ENCODE measurements at regions not wholly inside any gene's neighbourhood (a gene's known extent, or its start where the extent isn't known, plus 50 kb on each side); places are given as distances from the start of the nearest gene placed in this dataset.

DNA sequence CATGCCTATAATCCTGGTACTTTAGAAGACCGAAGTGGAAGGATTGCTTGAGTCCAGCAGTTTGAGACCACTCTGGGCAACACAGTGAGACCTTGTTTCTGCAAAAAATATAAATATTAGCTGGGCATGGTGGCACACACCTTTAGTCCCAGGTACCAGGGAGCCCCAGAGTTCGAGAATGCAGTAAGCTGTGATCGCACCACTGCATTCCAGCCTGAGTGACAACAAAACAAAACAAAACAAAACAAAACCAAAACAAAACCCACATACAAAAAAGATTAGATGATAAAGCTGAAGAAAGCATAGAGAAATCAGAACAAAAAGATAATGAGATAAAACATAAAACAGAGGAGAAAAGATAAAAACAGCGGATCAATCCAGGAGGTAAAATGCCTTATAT is 62.1 kb downstream of the TCF20 start:
- DNase-seq = no peak
- H3K9me2 ChIP-seq (replicated peaks; ENCODE audit: insufficient read depth, low read length) = no peaks in the 10 kb centered on the region
- H3K27me3 ChIP-seq (replicated peaks; ENCODE audit: insufficient read depth, low read length) = no peaks in the 10 kb centered on the region
- 0 out of 2 replicates have a peak, but pooled peaks cover 5% of the 10 kb centered on the region for H4K20me1 ChIP-seq (ENCODE audit: insufficient read depth, low read length)
- TF ChIP-seq EZH2phosphoT487 (IDR thresholded peaks at IDR 0.05; ENCODE audit: low read length) = no peak
- TF ChIP-seq, protein P1, sequence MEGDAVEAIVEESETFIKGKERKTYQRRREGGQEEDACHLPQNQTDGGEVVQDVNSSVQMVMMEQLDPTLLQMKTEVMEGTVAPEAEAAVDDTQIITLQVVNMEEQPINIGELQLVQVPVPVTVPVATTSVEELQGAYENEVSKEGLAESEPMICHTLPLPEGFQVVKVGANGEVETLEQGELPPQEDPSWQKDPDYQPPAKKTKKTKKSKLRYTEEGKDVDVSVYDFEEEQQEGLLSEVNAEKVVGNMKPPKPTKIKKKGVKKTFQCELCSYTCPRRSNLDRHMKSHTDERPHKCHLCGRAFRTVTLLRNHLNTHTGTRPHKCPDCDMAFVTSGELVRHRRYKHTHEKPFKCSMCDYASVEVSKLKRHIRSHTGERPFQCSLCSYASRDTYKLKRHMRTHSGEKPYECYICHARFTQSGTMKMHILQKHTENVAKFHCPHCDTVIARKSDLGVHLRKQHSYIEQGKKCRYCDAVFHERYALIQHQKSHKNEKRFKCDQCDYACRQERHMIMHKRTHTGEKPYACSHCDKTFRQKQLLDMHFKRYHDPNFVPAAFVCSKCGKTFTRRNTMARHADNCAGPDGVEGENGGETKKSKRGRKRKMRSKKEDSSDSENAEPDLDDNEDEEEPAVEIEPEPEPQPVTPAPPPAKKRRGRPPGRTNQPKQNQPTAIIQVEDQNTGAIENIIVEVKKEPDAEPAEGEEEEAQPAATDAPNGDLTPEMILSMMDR (IDR thresholded peaks at IDR 0.05; ENCODE audit: low read length) = no peak
- no peak for TF ChIP-seq EZH2 (optimal IDR thresholded peaks at IDR 0.05; ENCODE audit: low read depth, low read length)
- H3K4me2 ChIP-seq (ENCODE audit: low read depth, low read length) = peak overlapping the region; percentile 5; the same call in 1 of the 2 replicates
- H3F3A ChIP-seq (ENCODE audit: insufficient read depth, low read length) = no peaks in the 10 kb centered on the region
- H2AFZ ChIP-seq (ENCODE audit: low read length) = no peak overlapping the region
- H3K9me3 ChIP-seq (replicated peaks; ENCODE audit: insufficient read depth, low read length) = no peaks in the 10 kb centered on the region
- H3K4me3 ChIP-seq (ENCODE audit: low read length) = no peak overlapping the region
- H3K27ac ChIP-seq (ENCODE audit: low read length) = no peak overlapping the region
- H3K9ac ChIP-seq (ENCODE audit: low read length) = no peak overlapping the region
- H3K4me1 ChIP-seq (ENCODE audit: low read length) = no peaks in the 10 kb centered on the region
- no peaks in the 10 kb centered on the region for H3K36me3 ChIP-seq (replicated peaks; ENCODE audit: insufficient read depth, low read length)
- peaks cover 70% of the 10 kb centered on the region for H3K79me2 ChIP-seq (ENCODE audit: low read length)

DNA sequence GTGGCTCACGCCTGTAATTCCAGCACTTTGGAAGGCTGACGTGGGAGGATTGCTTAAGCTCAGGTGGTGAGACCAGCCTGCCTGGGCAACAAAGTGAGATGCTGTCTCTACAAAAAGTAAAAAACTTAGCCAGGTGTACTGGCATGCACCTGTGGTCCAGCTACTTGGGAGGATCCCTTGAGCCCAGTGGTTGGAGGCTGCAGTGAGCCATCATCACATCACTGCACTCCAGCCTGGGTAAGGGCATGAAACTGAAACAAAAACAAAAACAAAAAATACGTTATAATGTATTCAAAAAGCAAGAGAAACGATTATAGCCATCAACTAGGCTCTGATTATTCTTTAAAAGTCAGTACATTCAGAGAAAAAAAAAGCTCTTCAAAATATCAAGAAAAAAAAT is 62.5 kb downstream of the TCF20 start:
- Histone ChIP-seq H3K9ac (ENCODE audit: low read length) (no peak overlapping the region), H3F3A (ENCODE audit: insufficient read depth, low read length) (no peaks in the 10 kb centered on the region), H3K9me2 (replicated peaks; ENCODE audit: insufficient read depth, low read length) (no peaks in the 10 kb centered on the region), H3K4me1 (ENCODE audit: low read length) (no peaks in the 10 kb centered on the region), H3K9me3 (replicated peaks; ENCODE audit: insufficient read depth, low read length) (no peaks in the 10 kb centered on the region), H3K27me3 (replicated peaks; ENCODE audit: insufficient read depth, low read length) (no peaks in the 10 kb centered on the region), H2AFZ (ENCODE audit: low read length) (no peak overlapping the region), H3K79me2 (ENCODE audit: low read length) (peaks cover 71% of the 10 kb centered on the region), H3K4me2 (ENCODE audit: low read depth, low read length) (peak overlapping the region; percentile 5; the same call in 1 of the 2 replicates), H4K20me1 (ENCODE audit: insufficient read depth, low read length) (0 out of 2 replicates have a peak, but pooled peaks cover 5% of the 10 kb centered on the region), H3K27ac (ENCODE audit: low read length) (no peak overlapping the region), H3K4me3 (ENCODE audit: low read length) (no peak overlapping the region), H3K36me3 (replicated peaks; ENCODE audit: insufficient read depth, low read length) (no peaks in the 10 kb centered on the region)
- peak; percentile 33 for DNase-seq
- TF ChIP-seq, protein P1 (IDR thresholded peaks at IDR 0.05; ENCODE audit: low read length) = no peak
- TF ChIP-seq EZH2 (optimal IDR thresholded peaks at IDR 0.05; ENCODE audit: low read depth, low read length) (no peak), EZH2phosphoT487 (IDR thresholded peaks at IDR 0.05; ENCODE audit: low read length) (no peak)

DNA sequence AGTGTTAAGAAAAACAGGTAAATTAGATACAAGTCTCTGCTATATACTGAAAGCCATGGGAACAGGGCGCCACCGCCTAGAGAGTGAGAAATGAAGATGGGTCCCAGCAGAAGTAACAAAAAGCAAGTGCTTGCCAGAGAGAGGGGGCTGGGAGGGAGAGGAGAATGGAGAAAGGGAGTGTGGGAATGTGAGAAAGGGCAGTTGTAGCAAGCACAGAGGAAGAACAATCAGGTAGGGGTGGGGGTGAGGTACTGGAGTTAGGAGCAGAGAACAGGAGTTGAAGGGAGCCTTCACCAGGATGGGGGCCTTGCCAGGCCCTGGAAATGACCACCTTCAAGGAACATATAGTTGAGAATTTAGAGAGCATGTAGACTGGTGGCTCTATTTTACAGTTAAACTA is 66.8 kb downstream of the TCF20 start:
- DNase-seq = no peak
- Histone ChIP-seq H3K27me3 (replicated peaks; ENCODE audit: insufficient read depth, low read length) (no peaks in the 10 kb centered on the region), H3K9ac (ENCODE audit: low read length) (no peak overlapping the region), H3K79me2 (ENCODE audit: low read length) (peaks cover 86% of the 10 kb centered on the region), H3K4me2 (ENCODE audit: low read depth, low read length) (no peak overlapping the region), H3K9me2 (replicated peaks; ENCODE audit: insufficient read depth, low read length) (no peaks in the 10 kb centered on the region), H3K4me3 (ENCODE audit: low read length) (no peak overlapping the region), H4K20me1 (ENCODE audit: insufficient read depth, low read length) (0 out of 2 replicates have a peak, but pooled peaks cover 7% of the 10 kb centered on the region), H3K9me3 (replicated peaks; ENCODE audit: insufficient read depth, low read length) (no peaks in the 10 kb centered on the region), H3K4me1 (ENCODE audit: low read length) (no peaks in the 10 kb centered on the region), H3K36me3 (replicated peaks; ENCODE audit: insufficient read depth, low read length) (no peaks in the 10 kb centered on the region), H3F3A (ENCODE audit: insufficient read depth, low read length) (no peaks in the 10 kb centered on the region), H3K27ac (ENCODE audit: low read length) (no peak overlapping the region), H2AFZ (ENCODE audit: low read length) (no peak overlapping the region)
- TF ChIP-seq EZH2 (optimal IDR thresholded peaks at IDR 0.05; ENCODE audit: low read depth, low read length) (no peak), EZH2phosphoT487 (IDR thresholded peaks at IDR 0.05; ENCODE audit: low read length) (no peak)
- TF ChIP-seq, protein P1 (IDR thresholded peaks at IDR 0.05; ENCODE audit: low read length) = no peak

All from MM.1S (cell line).